ENCODE measurements at regions not wholly inside any gene's neighbourhood (a gene's known extent, or its start where the extent isn't known, plus 50 kb on each side); places are given as distances from the start of the nearest gene placed in this dataset.

- peaks cover 0 to 71% (median 0%) of the 10 kb centered on the region in 4 donors for H3K27me3 ChIP-seq
- DNase-seq = no peak
- H3K36me3 ChIP-seq = no peaks in the 10 kb centered on the region
- no peak overlapping the region for H3K27ac ChIP-seq
- TF ChIP-seq CTCF (IDR thresholded peaks at IDR 0.05) = no peak
- no peak for TF ChIP-seq POLR2A (IDR thresholded peaks at IDR 0.05)
- no peak overlapping the region for H3K4me3 ChIP-seq
- intact Hi-C loops (cut with DNase I) = no loop called here
- no peaks in the 10 kb centered on the region for H3K9me3 ChIP-seq
- H3K4me1 ChIP-seq = no peaks in the 10 kb centered on the region
- 60 to 66% methylated on average over 4 to 5 of the region's 5 CpGs for WGBS, 2 donors
Measured at GRCh38 chr13:91141543-91142061, 205.9 kb upstream of the MIR17HG start.

GRCh38 chr13:91142572-91142971 is 204.9 kb upstream of the MIR17HG start:
- no peak overlapping the region for H3K27ac ChIP-seq
- whole genome bisulfite sequencing, 2 donors = 13 to 18% methylated on average over 2 of the region's 2 CpGs
- H3K4me1 ChIP-seq = no peaks in the 10 kb centered on the region
- no peaks in the 10 kb centered on the region for H3K9me3 ChIP-seq
- TF ChIP-seq POLR2A (IDR thresholded peaks at IDR 0.05) (no peak), CTCF (IDR thresholded peaks at IDR 0.05) (no peak)
- no peaks in the 10 kb centered on the region for H3K36me3 ChIP-seq
- intact Hi-C loops (cut with DNase I) = no loop called here
- no peak for DNase-seq
- no peak overlapping the region for H3K4me3 ChIP-seq
- peaks cover 0 to 72% (median 0%) of the 10 kb centered on the region in 4 donors for H3K27me3 ChIP-seq

GRCh38 chr13:91144054-91144453 is 203.4 kb upstream of the MIR17HG start:
- H3K9me3 ChIP-seq = no peaks in the 10 kb centered on the region
- no peak for DNase-seq
- no peak for TF ChIP-seq CTCF (IDR thresholded peaks at IDR 0.05)
- TF ChIP-seq POLR2A (IDR thresholded peaks at IDR 0.05) = no peak
- H3K27ac ChIP-seq = no peak overlapping the region
- no peak overlapping the region for H3K4me3 ChIP-seq
- peaks cover 0 to 62% (median 0%) of the 10 kb centered on the region in 4 donors for H3K27me3 ChIP-seq
- H3K36me3 ChIP-seq = no peaks in the 10 kb centered on the region
- WGBS, 2 donors = 40 to 59% methylated on average over 1 to 2 of the region's 2 CpGs
- H3K4me1 ChIP-seq = no peaks in the 10 kb centered on the region
- intact Hi-C loops (cut with DNase I) = no loop called here

- Histone ChIP-seq H3K27ac (no peak overlapping the region), H3K36me3 (no peaks in the 10 kb centered on the region), H3K4me3 (no peak overlapping the region), H3K4me1 (no peaks in the 10 kb centered on the region), H3K9me3 (no peaks in the 10 kb centered on the region), H3K27me3 (peaks cover 0 to 58% (median 0%) of the 10 kb centered on the region in 4 donors)
- DNase-seq = no peak
- 37 to 59% methylated on average over 2 of the region's 2 CpGs for WGBS, 2 donors
- intact Hi-C loops (cut with DNase I) = no loop called here
- no peak for TF ChIP-seq CTCF (IDR thresholded peaks at IDR 0.05)
- TF ChIP-seq POLR2A (IDR thresholded peaks at IDR 0.05) = no peak
Measured at GRCh38 chr13:91144486-91144885, 203.0 kb upstream of the MIR17HG start.

GRCh38 chr13:91145571-91146205 is 201.8 kb upstream of the MIR17HG start:
- Histone ChIP-seq H3K27me3 (peaks cover 0 to 47% (median 0%) of the 10 kb centered on the region in 4 donors), H3K36me3 (no peaks in the 10 kb centered on the region), H3K9me3 (no peaks in the 10 kb centered on the region), H3K4me1 (no peaks in the 10 kb centered on the region), H3K4me3 (no peak overlapping the region), H3K27ac (no peak overlapping the region)
- no peak for TF ChIP-seq CTCF (IDR thresholded peaks at IDR 0.05)
- no peak for TF ChIP-seq POLR2A (IDR thresholded peaks at IDR 0.05)
- DNase-seq = no peak
- WGBS, 2 donors = 88 to 91% methylated on average over 2 of the region's 2 CpGs
- intact Hi-C loops (cut with DNase I) = no loop called here

Measured in esophagus squamous epithelium (tissue), 5 donors.